Lower leg skin (tissue), 3 donors: ENCODE measurements at regions not wholly inside any gene's neighbourhood (a gene's known extent, or its start where the extent isn't known, plus 50 kb on each side); places are given as distances from the start of the nearest gene placed in this dataset.
"Not testable (repeated sequence)": the region's sequence is repeated elsewhere in the genome, so short reads cannot be mapped to it uniquely, and the experiment has no call there.

Experiments used
- CTCF ChIP-seq, 3 donors: fragments of 450-650 bp; IDR thresholded peaks; one replicate each; pipeline ENCODE4 v1.5.1; 2016; ENCODE audit warnings: antibody characterized with exemption in 3 of 3, mild to moderate bottlenecking in 3 of 3, moderate library complexity in 2 of 3
- POLR2A ChIP-seq, 2 donors: fragments of 450-650 bp; IDR thresholded peaks; one replicate each; pipeline ENCODE4 v1.6.1; 2016 to 2017; ENCODE audit warnings: antibody characterized with exemption in 2 of 2, mild to moderate bottlenecking in 1 of 2, moderate library complexity in 1 of 2

- not testable (repeated sequence) for TF ChIP-seq POLR2A, CTCF (IDR thresholded peaks at IDR 0.05)
Observed at GRCh38 chr12:38238328-38238727, 78.2 kb upstream of the ALG10B start.
